Ovary (tissue), 7 donors: ENCODE measurements at regions not wholly inside any gene's neighbourhood (a gene's known extent, or its start where the extent isn't known, plus 50 kb on each side); places are given as distances from the start of the nearest gene placed in this dataset.
A peak's percentile ranks its signal among the peaks of the same experiment; 100 is the strongest.

Experiments used
- DNase-seq, 5 donors: peaks; one replicate each; pipeline ENCODE4 v3.0.0-alpha.2; 2019 to 2020
- H3K27ac ChIP-seq, 2 donors: fragments of 200-600 bp; one replicate each; pipeline versions ENCODE4 v1.5.1 to v1.8.0; 2019 to 2022
- H3K27me3 ChIP-seq: fragments of 200-600 bp; one replicate; pipeline ENCODE4 v1.8.0; 2022
- H3K36me3 ChIP-seq: fragments of 200-600 bp; sonication (generic); one replicate; pipeline ENCODE4 v1.5.1; 2019
- H3K4me1 ChIP-seq: one replicate; pipeline ENCODE4 v1.8.1; 2013; ENCODE audit warnings: mild to moderate bottlenecking, moderate library complexity; ENCODE audit not compliant: insufficient read depth
- H3K4me3 ChIP-seq: fragments of 200-600 bp; sonication (generic); one replicate; pipeline ENCODE4 v1.5.1; 2017
- H3K9me3 ChIP-seq, 2 donors: fragments of 200-600 bp in 1 of 2; sonication (generic) in 1 of 2; one replicate each; pipeline versions ENCODE4 v1.5.1 to v1.8.1; 2013 to 2019; ENCODE audit warnings: mild to moderate bottlenecking in 1 of 2, moderate library complexity in 1 of 2
- EP300 ChIP-seq: sonication (generic); formaldehyde crosslinking; IDR thresholded peaks from one replicate; pipeline ENCODE4 v1.6.1; 2017; ENCODE audit warnings: antibody characterized with exemption
- POLR2A ChIP-seq: fragments of 450-650 bp; IDR thresholded peaks from one replicate; pipeline ENCODE4 v1.6.1; 2017; ENCODE audit warnings: antibody characterized with exemption, mild to moderate bottlenecking, moderate library complexity
- WGBS, 3 donors: extraction: QIAGEN DNeasy Blood & Tissue Kit in 1 of 3; methylation state at CpG; one replicate each; pipeline versions ENCODE4 v1.1.5 to v1.1.7; 2013 to 2017; 5-methylcytosine and 5-hydroxymethylcytosine counted together
- intact Hi-C, 4 donors: fragments of 100-400 bp; cut with DNase I; formaldehyde crosslinking; loops; one replicate each; pipeline versions ENCODE4 v1.11.0 to v1.15.1; 2022 to 2023
- TF ChIP-seq, protein P1 (sequence below), 3 donors: fragments of 450-650 bp in 2 of 3; fragments of 200-600 bp in 1 of 3; IDR thresholded peaks; one replicate each; pipeline versions ENCODE4 v1.5.1 to v1.8.0; 2016 to 2022; ENCODE audit warnings: antibody characterized with exemption in 3 of 3, mild to moderate bottlenecking in 1 of 3
- donor health status: DM: no; HTN: no; CAD: no; lungs with moderate emphysema.
- donor health status: DM: no; HTN: no; CAD: no.
- donor health status: Bipolar disorder and iron deficiency.
- donor health status: DM: no; HTN: no; CAD: no.
- donor health status: DM: yes; HTN: yes; CAD: no.

DNA sequence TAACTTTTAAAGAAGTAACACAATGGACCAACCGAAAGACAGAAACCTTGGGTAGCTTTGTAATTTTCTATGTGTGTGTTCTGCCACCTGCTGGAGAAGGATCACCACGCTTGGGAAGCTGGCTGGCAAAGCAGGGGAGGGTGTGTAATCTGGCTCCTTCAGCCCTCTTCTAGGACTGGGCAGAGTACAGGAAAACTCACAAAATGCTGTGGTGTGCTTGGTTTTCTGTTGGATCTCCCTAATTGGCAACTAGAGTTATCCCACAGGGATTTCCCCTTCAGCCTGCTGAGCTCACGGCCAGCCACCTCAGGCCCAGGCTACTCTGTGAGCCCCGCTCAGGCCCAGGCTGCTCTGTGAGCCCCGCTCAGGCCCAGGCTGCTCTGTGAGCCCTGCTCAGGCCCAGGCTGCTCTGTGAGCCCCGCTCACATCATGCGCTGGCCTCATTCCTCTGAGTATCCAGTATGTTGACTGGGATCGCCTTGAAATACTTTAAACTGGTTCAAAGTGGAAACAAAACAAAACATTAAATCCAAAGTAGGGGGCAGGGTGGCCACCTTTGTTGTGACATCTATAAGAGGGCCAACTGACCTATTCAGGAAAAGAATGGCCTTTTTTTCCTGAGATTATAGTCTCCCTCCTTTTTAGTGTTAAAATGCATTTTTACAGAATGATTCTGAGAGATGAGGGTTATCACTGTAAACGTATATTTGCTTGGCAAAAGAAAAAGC is 52.0 kb upstream of the RNU6-8 start:
- H3K36me3 ChIP-seq = no peaks in the 10 kb centered on the region
- 47 to 51% (median 48%) methylated on average over 9 of the region's 9 CpGs for WGBS, 3 donors
- H3K9me3 ChIP-seq = no peaks in the 10 kb centered on the region
- peak overlapping the region in 1 of 2 donors; percentile 52 for H3K27ac ChIP-seq
- H3K27me3 ChIP-seq = no peaks in the 10 kb centered on the region
- H3K4me1 ChIP-seq = no peaks in the 10 kb centered on the region
- no peak for TF ChIP-seq EP300
- TF ChIP-seq, protein P1, sequence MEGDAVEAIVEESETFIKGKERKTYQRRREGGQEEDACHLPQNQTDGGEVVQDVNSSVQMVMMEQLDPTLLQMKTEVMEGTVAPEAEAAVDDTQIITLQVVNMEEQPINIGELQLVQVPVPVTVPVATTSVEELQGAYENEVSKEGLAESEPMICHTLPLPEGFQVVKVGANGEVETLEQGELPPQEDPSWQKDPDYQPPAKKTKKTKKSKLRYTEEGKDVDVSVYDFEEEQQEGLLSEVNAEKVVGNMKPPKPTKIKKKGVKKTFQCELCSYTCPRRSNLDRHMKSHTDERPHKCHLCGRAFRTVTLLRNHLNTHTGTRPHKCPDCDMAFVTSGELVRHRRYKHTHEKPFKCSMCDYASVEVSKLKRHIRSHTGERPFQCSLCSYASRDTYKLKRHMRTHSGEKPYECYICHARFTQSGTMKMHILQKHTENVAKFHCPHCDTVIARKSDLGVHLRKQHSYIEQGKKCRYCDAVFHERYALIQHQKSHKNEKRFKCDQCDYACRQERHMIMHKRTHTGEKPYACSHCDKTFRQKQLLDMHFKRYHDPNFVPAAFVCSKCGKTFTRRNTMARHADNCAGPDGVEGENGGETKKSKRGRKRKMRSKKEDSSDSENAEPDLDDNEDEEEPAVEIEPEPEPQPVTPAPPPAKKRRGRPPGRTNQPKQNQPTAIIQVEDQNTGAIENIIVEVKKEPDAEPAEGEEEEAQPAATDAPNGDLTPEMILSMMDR (IDR thresholded peaks at IDR 0.05) = peak; percentile 40 to 77 (median 74)
- H3K4me3 ChIP-seq = no peak overlapping the region
- intact Hi-C loops = loop anchor here (5.0 to 10.0 kb wide), 8 partner anchors 50 to 743 kb away; partner anchors contain the start of genes ARHGAP5 (in 1 of the 4), RNU6-7 (in 1 of the 4) and RNU6-8 (in 1 of the 4)
- DNase-seq = peak; percentile 72 to 80 (median 74)

GRCh38 chr14:32255789-32256188 is 52.7 kb upstream of the RNU6-8 start:
- TF ChIP-seq POLR2A (no peak), EP300 (no peak)
- TF ChIP-seq, protein P1 (IDR thresholded peaks at IDR 0.05) = no peak
- Histone ChIP-seq H3K27ac (peak overlapping the region in 1 of 2 donors; percentile 52), H3K4me1 (no peaks in the 10 kb centered on the region), H3K27me3 (no peaks in the 10 kb centered on the region), H3K9me3 (no peaks in the 10 kb centered on the region), H3K4me3 (no peak overlapping the region), H3K36me3 (no peaks in the 10 kb centered on the region)
- DNase-seq = no peak
- intact Hi-C loops = loop anchor here (10.0 kb wide), 5 partner anchors 51 to 741 kb away; partner anchors contain the start of genes ARHGAP5 (in 1 of the 4), RNU6-7 (in 1 of the 4) and RNU6-8 (in 1 of the 4)

DNA sequence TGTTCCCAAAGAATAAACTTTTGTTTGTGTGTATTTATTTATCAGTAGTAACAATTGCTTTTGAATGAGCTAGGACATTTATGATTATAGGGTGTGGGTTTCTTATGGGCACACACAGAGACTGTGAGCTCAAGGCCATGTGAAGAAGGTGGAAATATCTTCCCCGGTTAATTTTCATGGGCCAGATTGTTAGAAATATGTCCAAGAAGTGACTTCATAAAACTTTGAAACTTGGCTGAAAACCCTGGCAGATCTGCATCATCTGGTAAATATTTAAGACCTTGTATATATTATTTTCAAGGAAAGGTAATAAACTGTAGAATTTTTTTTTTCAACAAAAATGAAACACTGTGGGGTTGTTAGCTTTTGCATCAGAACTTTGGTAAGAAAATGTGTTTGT is 53.5 kb upstream of the RNU6-8 start:
- Histone ChIP-seq H3K4me3 (no peak overlapping the region), H3K9me3 (no peaks in the 10 kb centered on the region), H3K4me1 (no peaks in the 10 kb centered on the region), H3K27me3 (no peaks in the 10 kb centered on the region), H3K27ac (no peak overlapping the region), H3K36me3 (no peaks in the 10 kb centered on the region)
- 22 to 42% (median 34%) methylated on average over 1 of the region's 1 CpG for WGBS, 3 donors
- TF ChIP-seq EP300 (no peak), POLR2A (no peak)
- TF ChIP-seq, protein P1 (IDR thresholded peaks at IDR 0.05) = no peak
- no peak for DNase-seq
- intact Hi-C loops = loop anchor here (10.0 kb wide), 5 partner anchors 52 to 742 kb away; partner anchors contain the start of genes ARHGAP5 (in 1 of the 4), RNU6-7 (in 1 of the 4) and RNU6-8 (in 1 of the 4)

GRCh38 chr14:32258336-32258993 is 55.4 kb upstream of the RNU6-8 start:
- no peak overlapping the region for H3K4me3 ChIP-seq
- no peaks in the 10 kb centered on the region for H3K4me1 ChIP-seq
- intact Hi-C loops = loop anchor here (10.0 kb wide), 5 partner anchors 54 to 744 kb away; partner anchors contain the start of genes ARHGAP5 (in 1 of the 4), RNU6-7 (in 1 of the 4) and RNU6-8 (in 1 of the 4)
- no peaks in the 10 kb centered on the region for H3K27me3 ChIP-seq
- WGBS, 3 donors = 28 to 36% (median 34%) methylated on average over 3 of the region's 3 CpGs
- no peaks in the 10 kb centered on the region for H3K36me3 ChIP-seq
- TF ChIP-seq EP300 (no peak), POLR2A (no peak)
- TF ChIP-seq, protein P1 (IDR thresholded peaks at IDR 0.05) = no peak
- DNase-seq = no peak
- no peaks in the 10 kb centered on the region for H3K9me3 ChIP-seq
- no peak overlapping the region for H3K27ac ChIP-seq
